Adrenal gland (tissue), 9 donors: ENCODE measurements at regions not wholly inside any gene's neighbourhood (a gene's known extent, or its start where the extent isn't known, plus 50 kb on each side); places are given as distances from the start of the nearest gene placed in this dataset.

Experiments
- DNase-seq, 7 donors: peaks; one replicate each; pipeline ENCODE4 v3.0.0-alpha.2; 2019 to 2020
- H3K27ac ChIP-seq, 5 donors: fragments of 200-600 bp; sonication (generic) in 4 of 5; 1 replicate in 3 of 5; 2 replicates in 2 of 5; pipeline versions ENCODE4 v1.5.1 to v1.8.0; 2016 to 2020; ENCODE audit warnings: mild to moderate bottlenecking in 1 of 5
- H3K27me3 ChIP-seq: fragments of 200-600 bp; 2 replicates; pipeline ENCODE4 v1.8.0; 2021
- H3K36me3 ChIP-seq, 2 donors: fragments of 200-600 bp; replicated peaks in 1 of 2; 1 replicate in 1 of 2; 2 replicates in 1 of 2; pipeline versions ENCODE4 v1.5.1 to v1.8.0; 2018 to 2022
- H3K4me1 ChIP-seq, 2 donors: fragments of 200-600 bp; replicated peaks in 1 of 2; 1 replicate in 1 of 2; 2 replicates in 1 of 2; pipeline versions ENCODE4 v1.5.1 to v1.8.0; 2018 to 2021
- H3K4me3 ChIP-seq, 4 donors: fragments of 200-600 bp; sonication (generic) in 3 of 4; one replicate each; pipeline ENCODE4 v1.5.1; 2016 to 2018
- H3K9me3 ChIP-seq, 3 donors: fragments of 200-600 bp; sonication (generic) in 1 of 3; replicated peaks in 1 of 3; 1 replicate in 2 of 3; 2 replicates in 1 of 3; pipeline versions ENCODE4 v1.5.1 to v1.8.0; 2016 to 2021
- POLR2A ChIP-seq, 2 donors: fragments of 450-650 bp; IDR thresholded peaks; one replicate each; pipeline ENCODE4 v1.6.1; 2017; ENCODE audit warnings: antibody characterized with exemption in 2 of 2, mild to moderate bottlenecking in 2 of 2, moderate library complexity in 1 of 2
- WGBS, 4 donors: extraction: QIAGEN DNeasy Blood & Tissue Kit in 2 of 4; methylation state at CpG; one replicate each; pipeline versions ENCODE4 v1.1.5 to v1.1.7; 2013 to 2017; 5-methylcytosine and 5-hydroxymethylcytosine counted together
- intact Hi-C, 2 donors: fragments of 100-400 bp; cut with DNase I; formaldehyde crosslinking; loops; one replicate each; pipeline versions ENCODE4 v1.14.1 to v1.15.0; 2022 to 2023
- TF ChIP-seq, protein P1 (sequence below), 6 experiments: fragments of 450-650 bp in 4 of 6; fragments of 200-600 bp in 2 of 6; sonication (generic) in 1 of 6; IDR thresholded peaks; 1 replicate in 5 of 6; 2 replicates in 1 of 6; pipeline versions ENCODE4 v1.5.1 to v1.8.0; 2016 to 2021; ENCODE audit warnings: antibody characterized with exemption in 6 of 6, mild to moderate bottlenecking in 2 of 6, moderate library complexity in 1 of 6
- donor health status: healthy with polysubstance abuse.
- donor health status: Bipolar disorder and iron deficiency.
- donor health status: DM: yes; HTN: yes; CAD: no.
- donor health status: DM: no; HTN: no; CAD: no.
- donor health status: DM: no; HTN: no; CAD: no.

DNA sequence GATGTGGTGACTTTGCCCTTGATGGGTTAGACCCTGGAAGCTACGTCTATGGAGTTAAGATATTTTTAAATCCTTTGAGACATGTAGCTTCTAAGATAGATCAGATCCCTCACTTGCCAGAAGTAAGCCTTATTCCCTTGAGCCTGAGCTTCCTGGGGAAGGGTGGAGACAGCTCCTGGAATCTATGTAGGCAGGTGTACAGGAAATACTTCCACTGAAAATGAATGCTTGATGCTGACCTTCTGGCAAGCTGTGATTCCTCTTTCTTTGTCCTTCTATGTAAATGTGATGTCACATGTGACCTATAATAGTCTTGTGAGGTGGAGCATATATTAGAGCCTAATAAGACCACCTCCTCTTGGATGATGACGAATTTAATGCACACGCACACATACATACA, 1152.0 kb upstream of the ACO1 start:
- Histone ChIP-seq H3K27ac (no peak overlapping the region), H3K4me1 (no peaks in the 10 kb centered on the region), H3K36me3 (no peaks in the 10 kb centered on the region), H3K9me3 (no peaks in the 10 kb centered on the region), H3K27me3 (no peaks in the 10 kb centered on the region), H3K4me3 (no peak overlapping the region)
- TF ChIP-seq, protein P1, sequence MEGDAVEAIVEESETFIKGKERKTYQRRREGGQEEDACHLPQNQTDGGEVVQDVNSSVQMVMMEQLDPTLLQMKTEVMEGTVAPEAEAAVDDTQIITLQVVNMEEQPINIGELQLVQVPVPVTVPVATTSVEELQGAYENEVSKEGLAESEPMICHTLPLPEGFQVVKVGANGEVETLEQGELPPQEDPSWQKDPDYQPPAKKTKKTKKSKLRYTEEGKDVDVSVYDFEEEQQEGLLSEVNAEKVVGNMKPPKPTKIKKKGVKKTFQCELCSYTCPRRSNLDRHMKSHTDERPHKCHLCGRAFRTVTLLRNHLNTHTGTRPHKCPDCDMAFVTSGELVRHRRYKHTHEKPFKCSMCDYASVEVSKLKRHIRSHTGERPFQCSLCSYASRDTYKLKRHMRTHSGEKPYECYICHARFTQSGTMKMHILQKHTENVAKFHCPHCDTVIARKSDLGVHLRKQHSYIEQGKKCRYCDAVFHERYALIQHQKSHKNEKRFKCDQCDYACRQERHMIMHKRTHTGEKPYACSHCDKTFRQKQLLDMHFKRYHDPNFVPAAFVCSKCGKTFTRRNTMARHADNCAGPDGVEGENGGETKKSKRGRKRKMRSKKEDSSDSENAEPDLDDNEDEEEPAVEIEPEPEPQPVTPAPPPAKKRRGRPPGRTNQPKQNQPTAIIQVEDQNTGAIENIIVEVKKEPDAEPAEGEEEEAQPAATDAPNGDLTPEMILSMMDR (IDR thresholded peaks at IDR 0.05): no peak
- no peak for TF ChIP-seq POLR2A (IDR thresholded peaks at IDR 0.05)
- DNase-seq: no peak
- WGBS, 4 donors: 42 to 65% (median 57%) methylated on average over 3 of the region's 3 CpGs
- intact Hi-C loops: no loop called here

DNA sequence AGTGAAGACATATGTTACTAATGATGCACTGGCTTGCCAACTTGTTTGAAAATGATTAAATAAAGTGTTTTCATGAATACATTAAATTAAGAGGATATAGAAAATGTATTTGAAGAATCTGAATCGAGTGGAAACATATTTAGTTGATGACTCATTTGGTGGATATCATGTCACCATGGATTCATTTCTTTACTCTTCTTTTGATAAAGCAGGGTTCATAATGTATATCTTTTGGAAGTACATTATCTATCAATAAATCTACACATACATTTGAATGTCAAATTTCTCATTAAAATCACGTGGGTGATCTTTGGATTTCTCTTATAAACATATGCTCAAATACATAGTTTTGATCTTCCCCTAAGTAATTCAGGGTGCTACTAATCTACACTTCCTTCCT, 1148.1 kb upstream of the ACO1 start:
- H3K27ac ChIP-seq: no peak overlapping the region
- no peaks in the 10 kb centered on the region for H3K9me3 ChIP-seq
- H3K4me3 ChIP-seq: no peak overlapping the region
- no peaks in the 10 kb centered on the region for H3K4me1 ChIP-seq
- no peaks in the 10 kb centered on the region for H3K27me3 ChIP-seq
- H3K36me3 ChIP-seq: no peaks in the 10 kb centered on the region
- intact Hi-C loops: no loop called here
- TF ChIP-seq, protein P1 (IDR thresholded peaks at IDR 0.05): no peak
- no peak for TF ChIP-seq POLR2A (IDR thresholded peaks at IDR 0.05)
- WGBS, 4 donors: 25 to 35% (median 29%) methylated on average over 2 of the region's 2 CpGs
- DNase-seq: no peak

DNA sequence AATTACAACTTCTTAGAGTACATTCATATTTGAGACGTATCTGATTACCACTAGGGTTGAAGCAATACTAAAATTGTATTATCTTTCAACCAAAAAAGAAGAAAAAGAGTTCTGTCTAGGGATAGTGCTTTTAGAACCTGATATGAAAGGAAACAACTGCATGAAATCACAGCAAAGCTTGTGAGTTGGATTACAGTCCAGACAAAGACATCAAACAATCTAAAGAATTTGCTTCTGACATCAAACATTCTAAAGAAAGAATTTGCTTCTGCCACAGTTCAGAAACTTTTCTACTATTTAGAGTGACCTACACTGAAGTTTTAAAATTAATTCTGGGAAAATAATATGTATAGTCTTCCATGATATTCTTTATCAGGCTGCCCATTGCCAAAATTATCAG, 1141.1 kb upstream of the ACO1 start:
- WGBS, 4 donors: 53 to 67% (median 62%) methylated on average over 1 of the region's 1 CpG

DNA sequence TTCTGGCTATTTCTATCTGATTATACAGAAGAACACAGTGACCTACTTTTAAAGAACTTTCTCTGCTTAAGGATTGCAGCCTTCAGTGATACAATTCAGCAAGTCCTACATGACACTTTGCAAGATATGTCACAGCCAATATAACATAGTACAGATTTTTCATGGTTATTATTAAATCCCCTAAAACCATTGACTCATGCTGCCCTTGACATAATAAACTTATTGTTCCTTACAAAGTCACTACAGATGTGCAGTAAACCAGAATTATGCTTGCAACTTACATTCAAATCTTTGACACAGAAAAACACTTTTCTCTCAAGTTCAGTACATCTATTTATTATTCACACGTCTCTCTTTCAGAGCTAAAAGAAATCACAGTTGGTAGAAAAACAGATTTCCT, 1136.3 kb upstream of the ACO1 start:
- Histone ChIP-seq H3K27me3 (no peaks in the 10 kb centered on the region), H3K27ac (no peak overlapping the region), H3K9me3 (no peaks in the 10 kb centered on the region), H3K4me3 (no peak overlapping the region), H3K4me1 (no peaks in the 10 kb centered on the region), H3K36me3 (no peaks in the 10 kb centered on the region)
- intact Hi-C loops: no loop called here
- no peak for DNase-seq
- TF ChIP-seq, protein P1 (IDR thresholded peaks at IDR 0.05): no peak
- 49 to 67% (median 57%) methylated on average over 1 of the region's 1 CpG for WGBS, 4 donors

More for the DNA sequence above, 1141.1 kb upstream of the ACO1 start:
- Histone ChIP-seq H3K27me3 (no peaks in the 10 kb centered on the region), H3K27ac (no peak overlapping the region), H3K4me3 (no peak overlapping the region), H3K9me3 (no peaks in the 10 kb centered on the region), H3K4me1 (no peaks in the 10 kb centered on the region), H3K36me3 (no peaks in the 10 kb centered on the region)
- TF ChIP-seq, protein P1 (IDR thresholded peaks at IDR 0.05): no peak
- TF ChIP-seq POLR2A (IDR thresholded peaks at IDR 0.05): no peak
- no peak for DNase-seq
- intact Hi-C loops: no loop called here
